Activated CD8-positive, alpha-beta T cell treated with anti-CD3 and anti-CD28 coated beads for 36 hours (primary cell): ENCODE measurements at regions not wholly inside any gene's neighbourhood (a gene's known extent, or its start where the extent isn't known, plus 50 kb on each side); places are given as distances from the start of the nearest gene placed in this dataset.

ENCODE experiments used
- ATAC-seq: fragments of 200-7000 bp; cut with Tn5 transposase; one replicate; pipeline ENCODE4 v1.10.0; 2021; ENCODE audit warnings: mild to moderate bottlenecking, moderate library complexity
- CTCF ChIA-PET: fragments of 350-600 bp; sonication (Branson Sonifier 250); formaldehyde crosslinking; loops from one replicate; lab custom pipeline; 2021; ENCODE audit warnings: antibody characterized with exemption; lab: Charles Lee
- POLR2A ChIA-PET: fragments of 350-600 bp; sonication (Branson Sonifier 250); formaldehyde crosslinking; loops from one replicate; lab custom pipeline; 2021; ENCODE audit warnings: antibody characterized with exemption; lab: Charles Lee
- DNase-seq: peaks from one replicate; pipeline ENCODE4 v3.0.0-alpha.2; 2020
- H3K27ac Mint-ChIP-seq: one replicate; pipeline ENCODE4 v1.8.0; 2021; ENCODE audit warnings: mild to moderate bottlenecking, mixed read lengths
- H3K27me3 Mint-ChIP-seq: one replicate; pipeline ENCODE4 v1.8.0; 2021; ENCODE audit warnings: mixed read lengths
- H3K36me3 Mint-ChIP-seq: one replicate; pipeline ENCODE4 v1.8.0; 2021; ENCODE audit warnings: low read depth, mixed read lengths
- H3K4me1 Mint-ChIP-seq: one replicate; pipeline ENCODE4 v1.8.0; 2021; ENCODE audit warnings: low read depth, mixed read lengths
- H3K4me3 Mint-ChIP-seq: one replicate; pipeline ENCODE4 v1.8.0; 2021; ENCODE audit warnings: mild to moderate bottlenecking, moderate library complexity, mixed read lengths
- H3K9me3 Mint-ChIP-seq: one replicate; pipeline ENCODE4 v1.8.0; 2021; ENCODE audit warnings: mixed read lengths
- CTCF ChIP-seq: fragments of 200-600 bp; IDR thresholded peaks from one replicate; pipeline ENCODE4 v1.8.0; 2022; ENCODE audit warnings: antibody characterized with exemption, mild to moderate bottlenecking
- intact Hi-C: fragments of 100-400 bp; cut with micrococcal nuclease; formaldehyde crosslinking; loops from one replicate; pipeline ENCODE4 v1.10.0; 2022

- CTCF ChIA-PET, result no interaction called here
- no peak for ATAC-seq
- Mint-ChIP-seq H3K27me3 (no peaks in the 10 kb centered on the region), H3K4me3 (no peak overlapping the region), H3K4me1 (no peaks in the 10 kb centered on the region), H3K36me3 (no peaks in the 10 kb centered on the region), H3K9me3 (no peaks in the 10 kb centered on the region), H3K27ac (no peak overlapping the region)
- TF ChIP-seq CTCF, result no peak
- intact Hi-C loops, result no loop called here
- no peak for DNase-seq
- POLR2A ChIA-PET, result no interaction called here
These were observed 255.9 kb downstream of the TXNL1 start for GRCh38 chr18:56382541-56382940.

GRCh38 chr18:56381196-56381595, 257.2 kb downstream of the TXNL1 start:
- POLR2A ChIA-PET, result no interaction called here
- no peaks in the 10 kb centered on the region for H3K4me1 Mint-ChIP-seq
- no peak for TF ChIP-seq CTCF

GRCh38 chr18:56380685-56381084, 257.7 kb downstream of the TXNL1 start:
- Mint-ChIP-seq H3K27me3 (no peaks in the 10 kb centered on the region), H3K4me3 (no peak overlapping the region), H3K27ac (no peak overlapping the region), H3K4me1 (no peaks in the 10 kb centered on the region), H3K9me3 (no peaks in the 10 kb centered on the region), H3K36me3 (no peaks in the 10 kb centered on the region)
- intact Hi-C loops, result no loop called here
- ChIA-PET POLR2A (no interaction called here), CTCF (no interaction called here)
- TF ChIP-seq CTCF, result no peak
- no peak for ATAC-seq
- no peak for DNase-seq

More at GRCh38 chr18:56381196-56381595, 257.2 kb downstream of the TXNL1 start:
- no peak for ATAC-seq
- H3K4me3 Mint-ChIP-seq, result no peak overlapping the region
- intact Hi-C loops, result no loop called here
- no peaks in the 10 kb centered on the region for H3K27me3 Mint-ChIP-seq
- H3K9me3 Mint-ChIP-seq, result no peaks in the 10 kb centered on the region
- CTCF ChIA-PET, result no interaction called here
- H3K36me3 Mint-ChIP-seq, result no peaks in the 10 kb centered on the region
- DNase-seq, result no peak
- H3K27ac Mint-ChIP-seq, result no peak overlapping the region

GRCh38 chr18:56379256-56379655, 259.1 kb downstream of the TXNL1 start:
- Mint-ChIP-seq H3K27me3 (peaks cover 2% of the 10 kb centered on the region), H3K36me3 (no peaks in the 10 kb centered on the region), H3K9me3 (no peaks in the 10 kb centered on the region), H3K4me1 (no peaks in the 10 kb centered on the region), H3K27ac (no peak overlapping the region), H3K4me3 (no peak overlapping the region)
- POLR2A ChIA-PET, result no interaction called here
- no peak for DNase-seq
- CTCF ChIA-PET, result no interaction called here
- intact Hi-C loops, result no loop called here
- no peak for ATAC-seq
- TF ChIP-seq CTCF, result no peak

GRCh38 chr18:56377231-56377630, 261.2 kb downstream of the TXNL1 start:
- no peak overlapping the region for H3K4me3 Mint-ChIP-seq
- no peaks in the 10 kb centered on the region for H3K36me3 Mint-ChIP-seq
- ChIA-PET CTCF (no interaction called here), POLR2A (no interaction called here)
- no peak for ATAC-seq
- no peaks in the 10 kb centered on the region for H3K4me1 Mint-ChIP-seq
- DNase-seq, result no peak
- no peak for TF ChIP-seq CTCF
- no peak overlapping the region for H3K27ac Mint-ChIP-seq
- no peaks in the 10 kb centered on the region for H3K9me3 Mint-ChIP-seq
- intact Hi-C loops, result no loop called here
- peaks cover 2% of the 10 kb centered on the region for H3K27me3 Mint-ChIP-seq
